GM21825 (cell line): ENCODE measurements at regions not wholly inside any gene's neighbourhood (a gene's known extent, or its start where the extent isn't known, plus 50 kb on each side); places are given as distances from the start of the nearest gene placed in this dataset.
A peak's percentile ranks its signal among the peaks of the same experiment; 100 is the strongest.

Experiments
- ATAC-seq: cut with Tn5 transposase; IDR thresholded peaks from one replicate; pipeline ENCODE4 v1.9.1; 2021; ENCODE audit warnings: mild to moderate bottlenecking, moderate library complexity; ENCODE audit not compliant: unreplicated experiment

DNA sequence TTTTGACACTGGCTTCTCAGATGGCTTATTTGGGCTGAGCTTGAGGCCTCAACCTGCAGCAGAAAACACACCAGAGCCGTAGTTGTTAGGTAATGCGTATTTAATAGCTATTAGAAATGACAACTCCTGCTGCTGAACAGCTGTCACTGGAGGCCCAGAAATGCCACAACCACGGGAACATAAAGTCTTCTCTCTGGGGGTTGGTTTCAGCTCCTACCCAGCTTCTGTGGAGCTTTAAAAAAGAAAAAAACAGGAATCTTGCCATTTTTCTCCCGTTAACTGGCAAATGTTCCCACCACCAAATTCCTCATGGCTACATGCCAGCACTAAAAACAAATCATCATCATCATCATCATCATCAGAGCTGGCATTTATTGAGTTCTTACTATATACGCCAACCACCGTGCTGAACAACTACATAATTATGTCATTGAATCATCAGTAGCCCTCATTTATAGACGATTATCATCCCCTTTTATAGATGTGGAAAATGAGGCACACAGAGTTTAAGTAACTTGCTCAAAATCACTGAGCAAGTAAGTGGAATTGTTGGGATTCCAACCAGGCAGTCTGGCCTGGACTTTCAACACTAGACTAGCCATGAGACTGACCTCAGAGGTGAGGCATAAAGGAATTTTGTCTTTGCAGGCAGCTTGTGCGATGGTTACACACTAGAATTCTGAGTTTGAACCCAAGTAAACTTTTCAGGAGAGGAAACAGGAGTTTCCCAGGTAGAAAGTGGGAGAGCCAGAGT lies 185.3 kb upstream of the WWC1 start:
- ATAC-seq: no peak

DNA sequence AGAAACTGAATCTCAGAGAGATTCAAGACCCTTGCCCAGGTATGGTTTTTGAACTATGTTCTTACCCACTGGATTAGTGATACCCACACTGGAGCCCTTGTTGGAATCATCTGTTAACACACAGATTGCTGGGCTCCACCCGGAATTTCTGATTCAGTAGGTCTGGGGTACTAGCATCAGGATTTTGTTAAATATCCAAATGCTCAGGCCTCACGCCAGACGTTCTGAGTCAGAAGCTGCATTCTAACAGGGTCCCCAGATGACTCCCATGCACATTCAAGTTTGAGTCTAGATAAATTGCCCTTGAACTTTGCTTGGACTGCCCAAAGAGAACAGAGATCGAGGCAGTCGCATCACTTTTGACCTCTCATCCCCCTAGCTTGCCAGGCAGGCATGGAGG lies 182.0 kb upstream of the WWC1 start:
- ATAC-seq: no peak

DNA sequence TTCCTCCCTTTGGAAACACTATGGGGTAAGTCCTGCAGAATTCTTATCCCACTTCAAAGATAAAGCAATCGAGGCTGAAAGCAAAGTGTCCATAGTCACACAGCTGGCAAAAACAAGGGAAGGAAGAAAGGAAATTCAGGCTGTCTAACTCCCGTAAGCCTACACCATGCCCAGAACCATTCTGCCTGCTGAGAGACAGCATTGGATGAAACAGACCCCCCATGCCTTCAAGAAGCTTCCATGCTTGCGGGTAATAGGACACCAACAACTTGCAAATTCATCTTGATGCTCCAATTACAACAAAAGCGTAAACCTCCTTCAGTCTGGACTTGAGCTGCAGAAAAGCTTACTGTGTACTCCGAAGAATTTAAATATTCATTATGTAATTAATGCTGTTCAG lies 181.1 kb upstream of the WWC1 start:
- no peak for ATAC-seq

- no peak for ATAC-seq
Observed at GRCh38 chr5:168110870-168111832, 180.3 kb upstream of the WWC1 start.

DNA sequence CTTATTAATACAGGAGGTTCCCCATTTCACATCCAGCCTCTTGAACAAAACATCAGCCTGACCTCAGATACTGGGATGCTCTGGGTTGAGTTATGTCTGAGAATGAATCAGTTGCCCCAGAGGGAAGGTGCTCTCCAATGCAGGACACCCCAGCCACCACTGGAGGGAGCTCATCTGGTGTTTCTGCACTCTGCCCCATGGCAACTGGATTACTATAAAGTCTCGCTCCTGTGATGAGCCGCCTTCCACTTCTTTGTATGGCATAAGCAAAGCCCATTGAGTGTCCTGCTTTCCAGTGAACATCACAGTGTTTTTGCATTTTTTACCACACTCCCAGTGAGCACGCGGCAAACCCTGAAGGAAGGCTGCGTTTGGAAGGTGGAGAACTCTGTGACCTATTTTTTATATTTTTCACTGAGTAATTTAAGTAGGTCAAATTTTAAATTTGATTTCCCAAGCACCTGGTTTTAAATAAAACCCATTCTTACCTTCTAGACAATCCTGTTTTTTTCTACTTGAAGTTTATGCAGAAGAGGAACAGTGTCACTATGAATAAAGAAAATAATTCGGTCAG lies 176.9 kb upstream of the WWC1 start:
- peak; percentile 81 for ATAC-seq

GRCh38 chr5:168117469-168117868 lies 174.0 kb upstream of the WWC1 start:
- ATAC-seq: no peak

GRCh38 chr5:168118042-168118668 lies 173.3 kb upstream of the WWC1 start:
- no peak for ATAC-seq

GRCh38 chr5:168120401-168121137 lies 170.9 kb upstream of the WWC1 start:
- no peak for ATAC-seq

- ATAC-seq: no peak
Observed at GRCh38 chr5:168121138-168121494, 170.3 kb upstream of the WWC1 start.

- ATAC-seq: peak; percentile 92
Observed at GRCh38 chr5:168123631-168124528, 167.6 kb upstream of the WWC1 start.

DNA sequence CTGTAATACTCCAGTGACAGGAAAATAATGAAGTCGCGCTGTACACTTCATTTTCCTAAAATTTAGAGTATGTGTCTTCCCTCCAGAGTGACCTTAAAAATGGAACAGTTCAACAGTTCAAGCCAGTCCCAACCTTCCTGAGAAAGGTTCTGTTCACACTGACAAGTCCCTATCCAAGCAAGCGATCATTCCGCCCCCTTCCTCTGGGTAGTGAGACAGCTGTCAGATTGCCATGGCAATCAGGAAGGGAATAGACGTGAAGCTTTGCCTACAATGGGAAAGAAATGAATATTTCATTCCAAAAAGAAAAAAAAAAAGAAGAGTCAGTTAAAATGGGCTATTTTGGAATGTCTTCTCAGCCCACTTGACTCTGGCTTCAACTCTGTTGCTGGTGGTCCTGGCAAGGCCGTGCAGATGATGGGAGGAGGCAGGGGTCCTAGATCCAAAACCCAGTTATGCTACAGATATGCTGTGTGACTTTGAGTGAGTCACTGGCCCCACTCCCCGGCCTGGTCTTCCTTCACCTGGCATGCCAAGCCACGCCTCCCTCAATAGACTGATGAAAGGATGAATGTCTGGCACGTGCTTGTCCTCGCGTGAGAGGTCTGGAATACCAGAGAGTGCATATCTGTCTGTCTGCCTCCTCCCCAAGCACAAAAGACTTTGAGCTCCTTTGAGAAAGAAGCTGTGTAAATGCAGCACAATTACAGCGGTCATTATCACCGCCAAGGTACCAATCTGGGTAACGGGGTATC lies 165.8 kb upstream of the WWC1 start:
- ATAC-seq: no peak

DNA sequence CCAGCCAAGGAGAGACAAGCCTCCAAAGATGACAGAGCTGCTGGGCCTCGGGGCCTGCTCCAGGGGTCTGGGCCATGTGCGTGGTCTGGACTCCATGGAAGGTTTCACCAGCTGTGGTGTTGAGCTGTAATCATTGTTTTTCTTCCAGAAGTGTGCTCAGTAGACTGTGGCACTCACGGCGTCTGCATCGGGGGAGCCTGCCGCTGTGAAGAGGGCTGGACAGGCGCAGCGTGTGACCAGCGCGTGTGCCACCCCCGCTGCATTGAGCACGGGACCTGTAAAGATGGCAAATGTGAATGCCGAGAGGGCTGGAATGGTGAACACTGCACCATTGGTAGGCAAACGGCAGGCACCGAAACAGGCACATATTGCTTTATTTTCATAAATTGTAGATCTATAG lies 164.8 kb upstream of the WWC1 start:
- ATAC-seq: no peak

DNA sequence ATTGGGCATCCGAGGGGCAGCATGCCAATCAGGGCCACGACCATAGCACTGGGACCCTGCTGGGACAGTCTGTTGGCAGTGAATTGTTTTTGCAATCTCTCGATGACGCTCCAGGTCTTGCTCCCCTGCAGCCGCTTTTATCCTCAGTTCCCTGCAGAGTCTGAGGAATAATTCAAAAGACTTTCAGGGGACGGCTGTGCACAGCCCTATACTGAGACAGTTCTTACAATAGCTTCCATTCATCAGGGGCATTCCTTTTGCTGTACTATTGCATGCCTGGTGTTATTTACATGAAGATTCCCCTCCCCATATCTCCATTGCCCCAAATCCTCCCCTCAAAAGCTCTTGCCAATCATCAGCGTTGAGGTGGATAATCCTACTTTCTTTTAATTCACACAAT lies 163.3 kb upstream of the WWC1 start:
- ATAC-seq: no peak

- ATAC-seq: no peak
Observed at GRCh38 chr5:168128557-168128956, 162.9 kb upstream of the WWC1 start.

GRCh38 chr5:168131519-168131918 lies 159.9 kb upstream of the WWC1 start:
- ATAC-seq: no peak

GRCh38 chr5:168132241-168132641 lies 159.2 kb upstream of the WWC1 start:
- no peak for ATAC-seq

GRCh38 chr5:168135897-168136296 lies 155.5 kb upstream of the WWC1 start:
- ATAC-seq: peak; percentile 94

- ATAC-seq: no peak
Observed at GRCh38 chr5:168136340-168136739, 155.1 kb upstream of the WWC1 start.

DNA sequence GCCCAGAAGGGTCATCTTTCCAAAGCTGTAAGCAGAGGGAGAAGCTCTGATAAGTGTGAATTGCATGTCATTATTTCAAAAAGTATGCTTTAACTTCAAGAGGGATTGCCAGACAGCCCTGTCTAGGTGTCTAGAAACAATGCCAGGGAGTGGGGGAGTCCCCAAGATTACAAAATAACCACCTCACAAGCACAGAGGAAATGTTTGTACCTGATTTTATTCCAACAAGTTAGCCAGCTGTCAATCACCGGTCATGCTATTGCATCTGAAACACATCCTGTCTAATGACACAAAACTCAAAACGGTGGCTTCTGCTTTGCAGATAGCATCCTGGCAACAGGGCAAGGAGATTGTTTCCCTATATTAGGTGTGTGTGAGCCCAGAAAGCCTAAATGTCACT lies 154.2 kb upstream of the WWC1 start:
- peak; percentile 62 for ATAC-seq
